Muscle of leg (tissue), 3 donors: ENCODE measurements at regions not wholly inside any gene's neighbourhood (a gene's known extent, or its start where the extent isn't known, plus 50 kb on each side); places are given as distances from the start of the nearest gene placed in this dataset.
A peak's percentile ranks its signal among the peaks of the same experiment; 100 is the strongest.
"Not testable (repeated sequence)": the region's sequence is repeated elsewhere in the genome, so short reads cannot be mapped to it uniquely, and the experiment has no call there.

Experiments used
- DNase-seq: peaks from one replicate; pipeline ENCODE4 v3.0.0; 2013
- H3K27ac ChIP-seq: one replicate; pipeline ENCODE4 v1.5.1; 2013; ENCODE audit warnings: mild to moderate bottlenecking, low read length, control low read depth
- H3K27me3 ChIP-seq: one replicate; pipeline ENCODE4 v1.6.1; 2013; ENCODE audit warnings: low read length; ENCODE audit not compliant: control insufficient read depth, insufficient read depth
- H3K36me3 ChIP-seq: one replicate; pipeline ENCODE4 v1.6.1; 2013; ENCODE audit warnings: low read length; ENCODE audit not compliant: control insufficient read depth, insufficient read depth
- H3K4me1 ChIP-seq: one replicate; pipeline ENCODE4 v1.6.1; 2013; ENCODE audit warnings: low read length; ENCODE audit not compliant: control insufficient read depth, insufficient read depth
- H3K4me3 ChIP-seq: one replicate; pipeline ENCODE4 v1.5.1; 2013; ENCODE audit warnings: low read length, control low read depth
- H3K9me3 ChIP-seq: replicated peaks from 2 replicates; pipeline ENCODE4 v1.6.1; 2013; ENCODE audit warnings: low read depth, low read length; ENCODE audit not compliant: control insufficient read depth
- WGBS: methylation state at CpG from one replicate; pipeline ENCODE4 v1.1.5; 2013; ENCODE audit warnings: missing lambda C conversion rate; ENCODE audit not compliant: insufficient coverage; 5-methylcytosine and 5-hydroxymethylcytosine counted together

- no peaks in the 10 kb centered on the region for H3K27me3 ChIP-seq
- no peak overlapping the region for H3K4me3 ChIP-seq
- no peak overlapping the region for H3K27ac ChIP-seq
- H3K36me3 ChIP-seq: no peaks in the 10 kb centered on the region
- WGBS: 40% methylated on average over 1 of the region's 3 CpGs
- H3K9me3 ChIP-seq: no peaks in the 10 kb centered on the region
- peak; percentile 36 for DNase-seq
- peaks cover 3% of the 10 kb centered on the region for H3K4me1 ChIP-seq
These were observed 702.6 kb upstream of the CDH8 start for GRCh38 chr16:62738666-62739460.

- no peaks in the 10 kb centered on the region for H3K4me1 ChIP-seq
- no peaks in the 10 kb centered on the region for H3K9me3 ChIP-seq
- no peak overlapping the region for H3K4me3 ChIP-seq
- H3K27me3 ChIP-seq: no peaks in the 10 kb centered on the region
- no peak overlapping the region for H3K27ac ChIP-seq
- DNase-seq: peak; percentile 19
- no peaks in the 10 kb centered on the region for H3K36me3 ChIP-seq
These were observed 695.9 kb upstream of the CDH8 start for GRCh38 chr16:62732092-62732491.

DNA sequence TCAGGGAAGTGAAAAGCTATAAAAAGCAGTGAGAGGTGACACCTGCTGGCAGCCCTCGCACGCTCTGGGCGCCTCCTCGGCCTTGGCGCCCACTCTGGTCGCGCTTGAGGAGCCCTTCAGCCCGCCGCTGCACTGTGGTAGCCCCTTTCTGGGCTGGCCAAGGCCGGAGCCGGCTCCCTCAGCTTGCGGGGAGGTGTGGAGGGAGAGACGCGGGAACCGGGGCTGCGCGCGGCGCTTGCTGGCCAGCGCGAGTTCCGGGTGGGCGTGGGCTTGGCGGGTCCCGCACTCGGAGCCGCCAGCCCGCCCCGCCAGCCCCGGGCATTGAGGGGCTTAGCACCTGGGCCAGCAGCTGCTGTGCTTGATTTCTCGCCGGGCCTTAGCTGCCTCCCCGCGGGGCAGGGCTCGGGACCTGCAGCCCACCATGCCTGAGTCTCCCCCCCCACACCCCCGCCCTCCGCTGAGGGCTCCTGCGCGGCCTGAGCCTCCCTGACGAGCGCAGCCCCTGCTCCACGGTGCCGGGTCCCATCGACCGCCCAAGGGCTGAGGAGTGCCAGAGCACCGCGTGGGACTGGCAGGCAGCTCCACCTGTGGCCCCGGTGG is 688.5 kb upstream of the CDH8 start:
- H3K27me3 ChIP-seq, H3K36me3 ChIP-seq, H3K4me1 ChIP-seq, H3K4me3 ChIP-seq, H3K27ac ChIP-seq, H3K9me3 ChIP-seq, DNase-seq: not testable (repeated sequence)
- 87% methylated on average over 35 of the region's 48 CpGs for WGBS

- H3K27me3 ChIP-seq: no peaks in the 10 kb centered on the region
- DNase-seq: no peak
- WGBS: no CpG with 5 or more reads among the region's 5 CpGs
These were observed 684.4 kb upstream of the CDH8 start for GRCh38 chr16:62720651-62721050.

GRCh38 chr16:62717026-62717425 is 680.8 kb upstream of the CDH8 start:
- DNase-seq: peak; percentile 78
- Histone ChIP-seq H3K9me3 (no peaks in the 10 kb centered on the region), H3K27me3 (no peaks in the 10 kb centered on the region), H3K4me3 (no peak overlapping the region), H3K27ac (no peak overlapping the region), H3K36me3 (no peaks in the 10 kb centered on the region), H3K4me1 (no peaks in the 10 kb centered on the region)
- WGBS: no CpG with 5 or more reads among the region's 2 CpGs

More at GRCh38 chr16:62720651-62721050, 684.4 kb upstream of the CDH8 start:
- no peaks in the 10 kb centered on the region for H3K36me3 ChIP-seq
- no peak overlapping the region for H3K4me3 ChIP-seq
- H3K9me3 ChIP-seq: peaks cover 2% of the 10 kb centered on the region
- H3K27ac ChIP-seq: no peak overlapping the region
- H3K4me1 ChIP-seq: no peaks in the 10 kb centered on the region

- Histone ChIP-seq H3K4me1 (no peaks in the 10 kb centered on the region), H3K4me3 (no peak overlapping the region), H3K9me3 (no peaks in the 10 kb centered on the region), H3K27me3 (no peaks in the 10 kb centered on the region), H3K27ac (no peak overlapping the region), H3K36me3 (no peaks in the 10 kb centered on the region)
- no CpG with 5 or more reads among the region's 1 CpG for WGBS
- DNase-seq: no peak
These were observed 679.5 kb upstream of the CDH8 start for GRCh38 chr16:62715701-62716100.

- DNase-seq: no peak
- no CpG with 5 or more reads among the region's 1 CpG for WGBS
- no peak overlapping the region for H3K27ac ChIP-seq
- H3K9me3 ChIP-seq: no peaks in the 10 kb centered on the region
- H3K4me3 ChIP-seq: no peak overlapping the region
- no peaks in the 10 kb centered on the region for H3K4me1 ChIP-seq
- H3K27me3 ChIP-seq: no peaks in the 10 kb centered on the region
- H3K36me3 ChIP-seq: no peaks in the 10 kb centered on the region
These were observed 676.3 kb upstream of the CDH8 start for GRCh38 chr16:62712566-62712965.

- WGBS: 91% methylated on average over 6 of the region's 8 CpGs
- H3K4me1 ChIP-seq: no peaks in the 10 kb centered on the region
- no peaks in the 10 kb centered on the region for H3K36me3 ChIP-seq
- DNase-seq: no peak
- H3K27me3 ChIP-seq: no peaks in the 10 kb centered on the region
- H3K27ac ChIP-seq: no peak overlapping the region
- no peak overlapping the region for H3K4me3 ChIP-seq
- no peaks in the 10 kb centered on the region for H3K9me3 ChIP-seq
These were observed 675.6 kb upstream of the CDH8 start for GRCh38 chr16:62711797-62712196.

- WGBS: no CpG with 5 or more reads among the region's 8 CpGs
- no peak overlapping the region for H3K27ac ChIP-seq
- H3K27me3 ChIP-seq: no peaks in the 10 kb centered on the region
- H3K4me1 ChIP-seq: no peaks in the 10 kb centered on the region
- no peak overlapping the region for H3K4me3 ChIP-seq
- DNase-seq: no peak
- H3K9me3 ChIP-seq: no peaks in the 10 kb centered on the region
- H3K36me3 ChIP-seq: no peaks in the 10 kb centered on the region
These were observed 673.6 kb upstream of the CDH8 start for GRCh38 chr16:62709794-62710193.

- no CpG with 5 or more reads among the region's 3 CpGs for WGBS
- DNase-seq: no peak
These were observed 665.2 kb upstream of the CDH8 start for GRCh38 chr16:62701426-62701825.

More at GRCh38 chr16:62701426-62701825, 665.2 kb upstream of the CDH8 start:
- Histone ChIP-seq H3K4me1 (no peaks in the 10 kb centered on the region), H3K9me3 (peaks cover 3% of the 10 kb centered on the region), H3K36me3 (no peaks in the 10 kb centered on the region), H3K27me3 (no peaks in the 10 kb centered on the region), H3K4me3 (no peak overlapping the region), H3K27ac (no peak overlapping the region)
